A673 (cell line): ENCODE measurements at regions not wholly inside any gene's neighbourhood (a gene's known extent, or its start where the extent isn't known, plus 50 kb on each side); places are given as distances from the start of the nearest gene placed in this dataset.

Experiments
- BruUV-seq: library from RNA; stranded (reverse); fragments of 400-500 nt; replicated peaks from 2 replicates; lab custom pipeline; 2021; lab: Mats Ljungman, UMichigan
- CTCF ChIA-PET: fragments of 300-600 bp; sonication (Branson Sonifier 250); formaldehyde crosslinking; loops from one replicate; lab custom pipeline; 2022; ENCODE audit warnings: antibody characterized with exemption; lab: Charles Lee
- POLR2A ChIA-PET: fragments of 300-600 bp; sonication (Branson Sonifier 250); formaldehyde crosslinking; loops from one replicate; lab custom pipeline; 2022; ENCODE audit warnings: antibody characterized with exemption; ENCODE audit not compliant: low non-redundant PET; lab: Charles Lee
- DNase-seq: peaks from one replicate; pipeline ENCODE4 v3.0.0-alpha.2; 2015; ENCODE audit warnings: low spot score
- H3K27ac ChIP-seq: fragments of 200-600 bp; sonication (generic); 2 replicates; pipeline ENCODE4 v1.5.1; 2016; ENCODE audit warnings: mixed run types, low read depth, mild to moderate bottlenecking, mixed read lengths, antibody characterized with exemption, low read length; ENCODE audit not compliant: poor library complexity, severe bottlenecking
- H3K27me3 ChIP-seq: fragments of 200-600 bp; sonication (generic); replicated peaks from 2 replicates; pipeline ENCODE4 v1.6.1; 2017; ENCODE audit warnings: mixed run types, low read depth, mild to moderate bottlenecking, mixed read lengths, antibody characterized with exemption, low read length; ENCODE audit not compliant: insufficient read depth, poor library complexity
- H3K36me3 ChIP-seq: fragments of 200-600 bp; sonication (generic); 2 replicates; pipeline ENCODE4 v1.6.1; 2016; ENCODE audit warnings: mixed run types, mild to moderate bottlenecking, mixed read lengths, antibody characterized with exemption, low read length; ENCODE audit not compliant: insufficient read depth, poor library complexity, severe bottlenecking
- H3K4me1 ChIP-seq: fragments of 200-600 bp; sonication (generic); 2 replicates; pipeline ENCODE4 v1.6.1; 2017; ENCODE audit warnings: mixed run types, mild to moderate bottlenecking, mixed read lengths, antibody characterized with exemption, low read length; ENCODE audit not compliant: insufficient read depth, poor library complexity, severe bottlenecking
- H3K4me3 ChIP-seq: fragments of 200-600 bp; sonication (generic); 2 replicates; pipeline ENCODE4 v1.5.1; 2016; ENCODE audit warnings: low read depth, mixed run types, mild to moderate bottlenecking, mixed read lengths, low read length; ENCODE audit not compliant: poor library complexity, severe bottlenecking
- H3K9me3 ChIP-seq: fragments of 200-600 bp; sonication (generic); 2 replicates; pipeline ENCODE4 v1.6.1; 2016; ENCODE audit warnings: mixed run types, low read depth, mild to moderate bottlenecking, mixed read lengths, antibody characterized with exemption, low read length; ENCODE audit not compliant: poor library complexity, severe bottlenecking
- CTCF ChIP-seq: fragments of 300-800, 200-600 bp; sonication (generic); conservative IDR thresholded peaks from 2 replicates; pipeline ENCODE4 v1.5.1; 2017; ENCODE audit warnings: low read depth, mild to moderate bottlenecking, antibody characterized with exemption, low read length, moderate library complexity, mixed read lengths
- EZH2 ChIP-seq: fragments of 200-600 bp; sonication (generic); IDR thresholded peaks from 2 replicates; pipeline ENCODE4 v1.6.1; 2017; ENCODE audit warnings: borderline replicate concordance, low read depth, mild to moderate bottlenecking, mixed read lengths, antibody characterized with exemption, low read length; ENCODE audit not compliant: poor library complexity, severe bottlenecking
- intact Hi-C: fragments of 100-400 bp; cut with micrococcal nuclease; formaldehyde crosslinking; loops from one replicate; pipeline ENCODE4 v1.10.0; 2022; ENCODE audit not compliant: unreplicated experiment

DNA sequence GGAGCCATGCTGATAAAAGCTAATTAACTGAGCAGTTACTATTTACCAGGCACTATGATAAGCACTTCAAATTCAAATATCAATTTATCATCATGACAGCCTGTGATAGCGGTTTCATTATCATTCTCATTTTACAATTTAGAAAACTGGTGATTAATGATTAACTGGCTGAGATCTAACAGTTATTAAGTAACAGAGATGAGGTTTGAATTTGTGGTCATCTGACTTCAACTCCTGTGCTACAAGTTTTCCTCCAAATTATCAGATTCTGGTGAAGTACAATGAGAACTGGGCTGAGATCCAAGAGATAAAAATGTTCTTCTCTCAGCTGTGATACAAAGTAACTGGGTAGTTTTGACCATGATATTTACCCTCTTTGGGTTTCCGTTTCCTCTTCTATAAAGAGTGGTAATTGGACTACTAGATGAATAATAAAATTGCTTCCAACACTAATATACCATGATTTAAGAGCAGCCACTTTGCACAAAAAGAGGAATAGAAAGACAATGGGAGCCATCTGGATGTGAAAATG lies 74.5 kb upstream of the CCNG1 start:
- DNase-seq: peak; percentile 93
- peaks cover 20% of the 10 kb centered on the region for H3K4me1 ChIP-seq
- H3K27me3 ChIP-seq: no peaks in the 10 kb centered on the region
- CTCF ChIA-PET: interaction anchor here (0.5 kb wide), 1 partner anchor 409 kb away, joined by 8 read pairs; no protein-coding TSS in a partner anchor
- peak overlapping the region; percentile 13 for H3K27ac ChIP-seq
- no peak for TF ChIP-seq CTCF
- no peak for TF ChIP-seq EZH2
- peaks cover 7% of the 10 kb centered on the region for H3K9me3 ChIP-seq
- intact Hi-C loops: loop anchor here (5.0 kb wide), 1 partner anchor 44 kb away; no protein-coding TSS in a partner anchor
- POLR2A ChIA-PET: no interaction called here
- no peaks in the 10 kb centered on the region for H3K36me3 ChIP-seq
- no peak overlapping the region for H3K4me3 ChIP-seq
- BruUV-seq: no TSS peak

DNA sequence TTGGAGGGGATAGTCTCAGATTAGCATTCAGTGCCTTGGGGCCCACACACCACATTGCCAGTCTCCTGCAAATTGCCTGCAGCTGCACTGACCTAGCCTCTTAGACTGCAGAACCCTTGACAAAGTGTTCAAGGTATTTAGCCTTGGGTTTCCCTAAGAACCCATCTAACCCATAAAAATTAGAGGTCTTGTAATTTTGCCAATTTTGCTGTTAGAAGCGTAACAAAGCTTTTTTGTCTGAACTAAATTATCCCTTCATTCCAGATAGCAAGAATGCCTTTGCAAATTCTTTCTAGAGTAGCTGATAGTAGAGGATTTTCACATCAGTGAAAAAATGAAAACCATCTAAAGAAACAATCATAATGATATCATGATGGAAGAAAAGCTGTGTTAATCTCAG lies 74.0 kb upstream of the CCNG1 start:
- POLR2A ChIA-PET: no interaction called here
- intact Hi-C loops: loop anchor here (5.0 kb wide), 1 partner anchor 44 kb away; no protein-coding TSS in a partner anchor

GRCh38 chr5:163366757-163367156 lies 70.6 kb upstream of the CCNG1 start:
- H3K4me3 ChIP-seq: no peak overlapping the region
- ChIA-PET POLR2A (no interaction called here), CTCF (no interaction called here)
- BruUV-seq: no TSS peak
- H3K4me1 ChIP-seq: peaks cover 20% of the 10 kb centered on the region
- H3K9me3 ChIP-seq: peaks cover 7% of the 10 kb centered on the region
- no peaks in the 10 kb centered on the region for H3K27me3 ChIP-seq
- no peak for DNase-seq
- intact Hi-C loops: no loop called here
- no peak for TF ChIP-seq EZH2
- no peak for TF ChIP-seq CTCF
- no peak overlapping the region for H3K27ac ChIP-seq
- H3K36me3 ChIP-seq: no peaks in the 10 kb centered on the region

More for the DNA sequence above, 74.0 kb upstream of the CCNG1 start:
- no peak for TF ChIP-seq CTCF
- no peak for TF ChIP-seq EZH2
- DNase-seq: no peak
- Histone ChIP-seq H3K4me1 (peaks cover 20% of the 10 kb centered on the region), H3K27ac (peak overlapping the region; percentile 13), H3K4me3 (no peak overlapping the region), H3K27me3 (no peaks in the 10 kb centered on the region), H3K36me3 (no peaks in the 10 kb centered on the region), H3K9me3 (peaks cover 7% of the 10 kb centered on the region)
- BruUV-seq: no TSS peak
- CTCF ChIA-PET: interaction anchor here (0.5 kb wide), 1 partner anchor 409 kb away, joined by 8 read pairs; no protein-coding TSS in a partner anchor
